HG03565 (cell line): ENCODE measurements at regions not wholly inside any gene's neighbourhood (a gene's known extent, or its start where the extent isn't known, plus 50 kb on each side); places are given as distances from the start of the nearest gene placed in this dataset.
"Not testable (repeated sequence)": the region's sequence is repeated elsewhere in the genome, so short reads cannot be mapped to it uniquely, and the experiment has no call there.

Experiments used
- ATAC-seq: cut with Tn5 transposase; IDR thresholded peaks from one replicate; pipeline ENCODE4 v1.9.1; 2021; ENCODE audit warnings: mild to moderate bottlenecking, moderate library complexity; ENCODE audit not compliant: unreplicated experiment

GRCh38 chr11:80330264-80330663 lies 889.4 kb upstream of the TENM4 start:
- ATAC-seq: no peak

GRCh38 chr11:80328774-80329173 lies 887.9 kb upstream of the TENM4 start:
- no peak for ATAC-seq

GRCh38 chr11:80327956-80328614 lies 887.3 kb upstream of the TENM4 start:
- ATAC-seq: no peak

GRCh38 chr11:80321786-80322185 lies 881.0 kb upstream of the TENM4 start:
- no peak for ATAC-seq

GRCh38 chr11:80320765-80321164 lies 879.9 kb upstream of the TENM4 start:
- no peak for ATAC-seq

- ATAC-seq: no peak
Measured at GRCh38 chr11:80320226-80320625, 879.4 kb upstream of the TENM4 start.

GRCh38 chr11:80317612-80318011 lies 876.8 kb upstream of the TENM4 start:
- no peak for ATAC-seq

- ATAC-seq: no peak
Measured at GRCh38 chr11:80315200-80315599, 874.4 kb upstream of the TENM4 start.

- ATAC-seq: no peak
Measured at GRCh38 chr11:80309301-80309700, 868.5 kb upstream of the TENM4 start.

GRCh38 chr11:80307676-80308075 lies 866.8 kb upstream of the TENM4 start:
- ATAC-seq: no peak

GRCh38 chr11:80297858-80298632 lies 857.2 kb upstream of the TENM4 start:
- no peak for ATAC-seq

- no peak for ATAC-seq
Measured at GRCh38 chr11:80293293-80293692, 852.5 kb upstream of the TENM4 start.

- no peak for ATAC-seq
Measured at GRCh38 chr11:80284946-80285785, 844.3 kb upstream of the TENM4 start.

GRCh38 chr11:80282643-80283042 lies 841.8 kb upstream of the TENM4 start:
- ATAC-seq: no peak

- no peak for ATAC-seq
Measured at GRCh38 chr11:80281194-80281593, 840.4 kb upstream of the TENM4 start.

- ATAC-seq: no peak
Measured at GRCh38 chr11:80280737-80281136, 839.9 kb upstream of the TENM4 start.

- ATAC-seq: no peak
Measured at GRCh38 chr11:80261776-80262175, 820.9 kb upstream of the TENM4 start.

- ATAC-seq: not testable (repeated sequence)
Measured at GRCh38 chr11:80257319-80258015, 816.6 kb upstream of the TENM4 start.

- ATAC-seq: no peak
Measured at GRCh38 chr11:80255021-80255420, 814.2 kb upstream of the TENM4 start.

- no peak for ATAC-seq
Measured at GRCh38 chr11:80241766-80242165, 800.9 kb upstream of the TENM4 start.

GRCh38 chr11:80240245-80240644 lies 799.4 kb upstream of the TENM4 start:
- no peak for ATAC-seq
